Activated T-helper 1 cell treated with anti-CD3 and anti-CD28 coated beads, Interleukin-2, amount 50 U/mL, for 16 hours (primary cell): ENCODE measurements at regions not wholly inside any gene's neighbourhood (a gene's known extent, or its start where the extent isn't known, plus 50 kb on each side); places are given as distances from the start of the nearest gene placed in this dataset.
"Not testable (repeated sequence)": the region's sequence is repeated elsewhere in the genome, so short reads cannot be mapped to it uniquely, and the experiment has no call there.

Experiments used
- DNase-seq, 2 donors: peaks; one replicate each; pipeline ENCODE4 v3.0.0-alpha.2; 2020; ENCODE audit warnings: low read depth in 1 of 2, low spot score in 1 of 2

GRCh38 chr2:173711816-173712215 is 253.4 kb downstream of the SP3 start:
- no peak for DNase-seq

- no peak for DNase-seq
These were observed 251.1 kb downstream of the SP3 start for GRCh38 chr2:173713904-173714555.

GRCh38 chr2:173715441-173715840 is 249.7 kb downstream of the SP3 start:
- DNase-seq: no peak

DNA sequence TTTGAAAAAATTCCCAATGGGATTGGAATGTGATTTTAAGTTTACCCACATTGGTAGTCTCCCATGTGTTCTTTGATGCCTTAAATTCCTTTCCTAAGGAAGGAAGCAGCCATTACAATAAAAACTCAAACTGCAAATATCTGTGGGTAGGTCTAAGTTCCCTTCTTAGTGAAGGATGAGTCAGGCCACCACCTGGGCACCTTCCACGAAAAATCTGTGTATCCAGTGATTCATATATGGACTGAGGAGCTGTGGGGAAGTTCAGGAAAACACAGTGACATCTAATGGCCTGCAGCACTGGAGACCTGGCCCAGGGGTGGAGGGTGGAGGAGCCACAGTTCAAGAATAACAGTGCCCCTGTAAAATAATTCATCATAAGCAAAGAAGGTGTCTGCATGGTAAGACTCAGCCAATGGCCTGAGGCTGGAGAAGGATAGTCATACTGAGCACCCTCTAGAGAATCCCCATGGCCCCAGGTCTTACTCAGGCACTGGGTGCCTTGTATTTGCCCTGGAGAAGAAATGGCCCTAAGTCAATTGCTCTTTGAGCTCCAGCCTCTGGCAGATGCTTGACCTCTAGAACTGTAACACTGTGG is 248.6 kb downstream of the SP3 start:
- DNase-seq: no peak

- no peak for DNase-seq
These were observed 245.7 kb downstream of the SP3 start for GRCh38 chr2:173719471-173719870.

GRCh38 chr2:173720306-173720705 is 244.9 kb downstream of the SP3 start:
- DNase-seq: no peak

- no peak for DNase-seq
These were observed 230.4 kb downstream of the SP3 start for GRCh38 chr2:173734797-173735196.

DNA sequence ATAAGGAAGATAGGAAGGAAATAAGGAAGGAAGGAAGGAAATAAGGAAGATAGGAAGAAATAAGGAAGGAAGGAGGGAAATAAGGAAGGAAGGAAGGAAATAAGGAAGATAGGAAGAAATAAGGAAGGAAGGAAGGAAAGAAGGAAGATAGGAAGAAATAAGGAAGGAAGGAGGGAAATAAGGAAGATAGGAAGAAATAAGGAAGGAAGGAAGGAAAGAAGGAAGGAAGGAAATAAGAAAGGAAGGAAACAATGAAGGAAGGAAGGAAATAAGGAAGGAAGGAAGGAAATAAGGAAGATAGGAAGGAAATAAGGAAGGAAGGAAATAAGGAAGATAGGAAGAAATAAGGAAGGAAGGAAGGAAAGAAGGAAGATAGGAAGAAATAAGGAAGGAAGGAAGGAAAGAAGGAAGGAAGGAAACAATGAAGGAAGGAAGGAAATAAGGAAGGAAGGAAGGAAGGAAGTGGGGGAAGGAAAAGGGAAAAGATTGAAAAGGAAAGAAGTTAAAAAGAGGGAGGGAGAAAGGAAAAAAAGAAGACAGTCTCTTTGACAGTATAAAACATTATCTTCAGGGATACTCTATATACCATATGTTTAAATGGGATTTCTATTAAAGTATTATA is 227.1 kb downstream of the SP3 start:
- not testable (repeated sequence) for DNase-seq

- no peak for DNase-seq
These were observed 226.2 kb downstream of the SP3 start for GRCh38 chr2:173739006-173739405.

GRCh38 chr2:173740639-173741038 is 224.5 kb downstream of the SP3 start:
- no peak for DNase-seq

DNA sequence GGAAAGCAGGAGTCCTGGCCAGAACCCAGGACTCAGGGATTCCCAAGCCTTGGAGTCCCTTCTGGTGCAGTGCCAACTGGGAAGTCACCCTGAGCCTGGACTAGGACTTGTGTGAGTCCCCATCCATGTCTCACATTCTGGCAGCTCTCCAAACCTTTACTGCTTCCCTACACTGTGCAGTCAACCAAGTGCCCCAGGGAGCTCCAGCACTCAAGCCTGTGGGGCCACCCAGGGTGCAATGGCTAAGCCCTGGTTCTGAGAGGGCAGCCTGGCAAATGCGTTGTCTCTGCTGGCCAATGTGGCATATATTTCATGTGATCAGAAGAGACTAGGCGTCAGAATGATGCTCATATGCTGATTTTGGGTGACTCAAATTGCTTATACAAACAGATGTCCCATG is 223.4 kb downstream of the SP3 start:
- no peak for DNase-seq

- DNase-seq: no peak
These were observed 218.1 kb downstream of the SP3 start for GRCh38 chr2:173747035-173747434.

- DNase-seq: no peak
These were observed 215.9 kb downstream of the SP3 start for GRCh38 chr2:173749315-173749714.

DNA sequence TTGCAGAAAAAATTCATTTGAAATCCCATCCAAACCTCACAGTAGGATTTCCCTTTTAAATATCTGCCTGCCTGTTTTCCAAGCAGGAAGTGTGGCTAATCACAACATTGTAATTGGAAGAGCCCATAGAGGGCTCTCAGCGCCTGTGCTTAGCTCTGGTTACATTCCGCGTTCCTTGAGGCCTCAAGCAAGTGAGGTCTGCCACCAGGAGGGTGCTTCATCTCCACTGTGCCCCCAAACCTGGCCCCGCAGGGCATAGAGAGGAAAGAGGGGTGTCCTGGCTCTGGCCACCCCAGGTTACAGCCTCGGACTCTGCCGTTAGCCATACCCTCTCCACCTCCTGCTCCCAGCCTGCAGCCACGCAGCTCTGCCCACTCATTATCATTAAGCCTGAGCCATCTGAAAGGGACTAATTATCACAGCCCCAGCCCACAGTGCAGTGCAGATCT is 214.8 kb downstream of the SP3 start:
- DNase-seq: no peak

DNA sequence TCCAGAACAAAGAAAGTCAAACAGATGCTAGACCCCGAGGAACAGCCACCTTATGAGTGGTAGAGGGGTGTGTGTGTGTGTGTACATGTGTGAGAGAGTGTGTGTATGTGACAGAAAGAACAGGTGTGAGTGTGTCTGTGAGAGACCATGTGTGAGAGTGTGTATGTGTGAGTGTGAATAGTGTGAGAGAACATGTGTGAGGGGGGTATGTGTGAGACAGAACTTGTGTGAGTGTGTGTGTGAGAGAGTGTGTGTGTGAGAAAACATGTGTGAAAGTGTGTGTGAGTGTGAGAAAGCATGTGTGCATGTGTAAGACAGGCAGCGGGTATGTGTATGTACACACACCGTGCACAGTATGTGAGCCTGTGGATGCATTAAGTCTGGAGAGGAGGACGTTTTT is 214.3 kb downstream of the SP3 start:
- DNase-seq: no peak

DNA sequence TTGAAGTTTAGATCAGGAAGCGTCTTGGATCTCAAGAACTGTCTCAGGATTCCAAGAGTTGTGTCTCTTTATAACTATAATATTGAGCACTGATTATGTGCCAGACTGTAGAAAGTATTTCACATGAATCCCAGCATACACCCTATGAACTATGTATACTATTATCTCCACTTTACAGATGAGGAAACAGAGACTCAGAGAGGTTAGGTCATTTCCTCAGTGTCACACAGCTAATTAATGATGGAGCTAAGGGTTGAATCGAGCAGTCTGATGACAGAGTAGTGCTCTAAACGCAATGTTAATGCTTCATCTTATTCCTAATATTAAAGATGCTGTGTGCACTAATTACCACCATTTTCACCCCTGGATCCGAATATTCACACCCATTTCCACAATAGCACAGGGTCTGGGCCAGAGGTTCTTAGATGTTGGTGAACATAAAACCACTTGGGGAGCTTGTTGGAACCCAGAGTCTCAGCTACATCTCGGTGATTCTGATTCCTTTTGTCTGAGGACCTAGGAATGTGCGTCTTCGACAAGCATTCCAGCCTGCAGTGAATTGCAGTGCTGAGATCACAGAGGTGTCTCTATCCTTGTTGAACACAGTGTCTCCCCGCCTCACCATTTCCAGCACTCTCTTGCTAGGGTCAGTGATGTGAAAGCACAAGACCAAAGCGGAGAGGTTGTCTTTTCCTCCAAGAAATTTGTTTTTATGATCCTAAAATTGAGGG is 213.8 kb downstream of the SP3 start:
- DNase-seq: no peak

GRCh38 chr2:173752152-173752551 is 213.0 kb downstream of the SP3 start:
- no peak for DNase-seq

- no peak for DNase-seq
These were observed 211.7 kb downstream of the SP3 start for GRCh38 chr2:173753441-173753840.

- no peak for DNase-seq
These were observed 211.0 kb downstream of the SP3 start for GRCh38 chr2:173754165-173754564.

- DNase-seq: no peak
These were observed 210.3 kb downstream of the SP3 start for GRCh38 chr2:173754837-173755236.

DNA sequence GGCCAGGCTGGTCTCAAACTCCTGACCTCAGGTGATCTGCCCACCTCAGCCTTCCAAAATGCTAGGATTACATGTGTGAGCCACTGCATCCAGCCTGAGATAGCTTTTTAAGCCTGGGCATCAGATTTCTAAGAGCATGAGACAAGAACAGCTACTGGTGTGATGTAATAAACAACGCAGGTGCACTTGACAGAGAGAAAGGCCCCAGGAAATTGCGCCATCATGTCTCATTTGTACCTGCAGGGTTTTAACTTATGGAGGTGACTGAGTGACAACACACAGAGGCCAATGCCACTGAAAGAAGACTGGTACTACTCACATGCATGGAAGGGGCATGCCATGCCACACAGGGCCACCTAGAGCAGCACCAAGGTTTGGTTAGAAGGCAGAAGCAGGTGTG is 209.4 kb downstream of the SP3 start:
- no peak for DNase-seq

- no peak for DNase-seq
These were observed 205.2 kb downstream of the SP3 start for GRCh38 chr2:173759959-173760358.
